Right atrium auricular region (tissue), 2 donors: ENCODE measurements at regions not wholly inside any gene's neighbourhood (a gene's known extent, or its start where the extent isn't known, plus 50 kb on each side); places are given as distances from the start of the nearest gene placed in this dataset.
"Not testable (repeated sequence)": the region's sequence is repeated elsewhere in the genome, so short reads cannot be mapped to it uniquely, and the experiment has no call there.

Experiments
- DNase-seq: peaks from one replicate; pipeline ENCODE4 v3.0.0-alpha.2; 2019; ENCODE audit warnings: low spot score
- H3K27ac ChIP-seq, 2 donors: fragments of 200-600 bp; sonication (generic); 1 replicate in 1 of 2; 2 replicates in 1 of 2; pipeline ENCODE4 v1.5.1; 2016 to 2019
- H3K27me3 ChIP-seq, 2 donors: fragments of 200-600 bp; sonication (generic); one replicate each; pipeline versions ENCODE4 v1.5.1 to v1.6.0; 2017 to 2019
- H3K36me3 ChIP-seq: fragments of 200-600 bp; sonication (generic); one replicate; pipeline ENCODE4 v1.5.1; 2016
- H3K4me1 ChIP-seq, 2 donors: fragments of 200-600 bp; sonication (generic); one replicate each; pipeline versions ENCODE4 v1.5.1 to v1.6.0; 2017 to 2019
- H3K4me3 ChIP-seq, 2 donors: fragments of 200-600 bp; sonication (generic); 1 replicate in 1 of 2; 2 replicates in 1 of 2; pipeline ENCODE4 v1.5.1; 2017 to 2019; ENCODE audit warnings: mild to moderate bottlenecking in 1 of 2, moderate library complexity in 1 of 2
- H3K9me3 ChIP-seq, 2 donors: fragments of 200-600 bp; sonication (generic); one replicate each; pipeline ENCODE4 v1.5.1; 2019
- TF ChIP-seq, protein P1 (sequence below), 2 donors: fragments of 200-600 bp; sonication (generic); IDR thresholded peaks; one replicate each; pipeline ENCODE4 v1.5.1; 2019; ENCODE audit warnings: antibody characterized with exemption in 2 of 2

DNA sequence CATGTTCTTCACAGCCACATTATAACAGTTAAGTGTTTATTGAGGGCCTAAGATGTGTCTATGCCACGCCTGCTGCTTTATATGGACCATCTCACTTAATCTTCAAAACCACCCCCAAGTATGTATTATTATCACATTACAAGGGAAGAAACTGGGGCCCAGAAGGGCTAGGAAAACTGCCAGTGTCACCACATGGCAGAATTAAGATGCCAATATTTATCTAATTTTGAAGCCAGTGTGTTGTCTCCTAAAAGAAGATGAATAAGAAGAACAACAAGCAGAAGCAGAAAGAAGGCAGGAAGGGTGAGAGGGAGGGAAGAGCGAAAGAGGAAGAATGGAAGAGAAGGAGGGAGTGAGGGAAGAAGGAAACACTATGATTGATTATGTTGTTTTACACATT, 491.3 kb upstream of the IL12A start:
- H3K4me3 ChIP-seq = no peak overlapping the region
- TF ChIP-seq, protein P1, sequence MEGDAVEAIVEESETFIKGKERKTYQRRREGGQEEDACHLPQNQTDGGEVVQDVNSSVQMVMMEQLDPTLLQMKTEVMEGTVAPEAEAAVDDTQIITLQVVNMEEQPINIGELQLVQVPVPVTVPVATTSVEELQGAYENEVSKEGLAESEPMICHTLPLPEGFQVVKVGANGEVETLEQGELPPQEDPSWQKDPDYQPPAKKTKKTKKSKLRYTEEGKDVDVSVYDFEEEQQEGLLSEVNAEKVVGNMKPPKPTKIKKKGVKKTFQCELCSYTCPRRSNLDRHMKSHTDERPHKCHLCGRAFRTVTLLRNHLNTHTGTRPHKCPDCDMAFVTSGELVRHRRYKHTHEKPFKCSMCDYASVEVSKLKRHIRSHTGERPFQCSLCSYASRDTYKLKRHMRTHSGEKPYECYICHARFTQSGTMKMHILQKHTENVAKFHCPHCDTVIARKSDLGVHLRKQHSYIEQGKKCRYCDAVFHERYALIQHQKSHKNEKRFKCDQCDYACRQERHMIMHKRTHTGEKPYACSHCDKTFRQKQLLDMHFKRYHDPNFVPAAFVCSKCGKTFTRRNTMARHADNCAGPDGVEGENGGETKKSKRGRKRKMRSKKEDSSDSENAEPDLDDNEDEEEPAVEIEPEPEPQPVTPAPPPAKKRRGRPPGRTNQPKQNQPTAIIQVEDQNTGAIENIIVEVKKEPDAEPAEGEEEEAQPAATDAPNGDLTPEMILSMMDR (IDR thresholded peaks at IDR 0.05) = no peak
- H3K27ac ChIP-seq = no peak overlapping the region
- H3K9me3 ChIP-seq = no peaks in the 10 kb centered on the region
- H3K27me3 ChIP-seq = no peaks in the 10 kb centered on the region
- H3K36me3 ChIP-seq = no peaks in the 10 kb centered on the region
- DNase-seq = no peak
- no peaks in the 10 kb centered on the region for H3K4me1 ChIP-seq

DNA sequence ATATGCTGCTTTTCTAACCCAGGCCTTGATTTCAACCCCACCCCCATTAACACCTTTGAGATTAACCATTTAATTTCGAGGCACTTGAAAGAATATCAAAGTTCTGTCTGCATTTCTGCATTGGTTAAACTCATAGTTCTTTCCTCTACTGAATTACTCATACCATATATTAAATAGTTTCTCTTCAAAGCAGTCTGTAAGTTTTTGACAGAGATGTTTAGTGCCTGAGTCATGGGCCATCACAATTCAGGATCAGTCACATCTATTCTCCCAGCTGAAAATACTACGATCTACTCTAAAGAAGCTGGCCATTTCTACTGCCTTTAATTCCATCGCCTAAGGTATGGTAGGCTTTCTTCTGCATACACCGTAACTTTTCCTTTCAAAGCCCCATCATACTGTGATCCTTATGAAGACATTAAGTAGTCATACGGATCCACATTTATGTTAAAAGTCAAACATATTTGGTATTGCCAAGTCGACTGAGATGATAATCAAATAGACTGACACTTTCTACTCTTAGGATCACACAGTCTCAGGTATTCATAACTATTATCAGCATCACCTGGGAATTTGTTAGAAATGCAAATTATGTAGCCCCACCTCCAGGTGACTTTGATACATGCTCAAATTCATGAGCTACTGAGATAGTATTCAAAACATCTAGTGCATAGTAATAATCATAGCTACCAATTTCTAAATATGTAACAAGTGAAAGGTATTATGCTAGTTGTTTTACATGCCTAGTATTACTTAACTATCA, 489.4 kb upstream of the IL12A start:
- H3K27ac ChIP-seq = no peak overlapping the region
- no peaks in the 10 kb centered on the region for H3K27me3 ChIP-seq
- no peaks in the 10 kb centered on the region for H3K9me3 ChIP-seq
- H3K4me1 ChIP-seq = no peaks in the 10 kb centered on the region
- H3K36me3 ChIP-seq = no peaks in the 10 kb centered on the region
- no peak for DNase-seq
- no peak overlapping the region for H3K4me3 ChIP-seq
- TF ChIP-seq, protein P1 (IDR thresholded peaks at IDR 0.05) = no peak

DNA sequence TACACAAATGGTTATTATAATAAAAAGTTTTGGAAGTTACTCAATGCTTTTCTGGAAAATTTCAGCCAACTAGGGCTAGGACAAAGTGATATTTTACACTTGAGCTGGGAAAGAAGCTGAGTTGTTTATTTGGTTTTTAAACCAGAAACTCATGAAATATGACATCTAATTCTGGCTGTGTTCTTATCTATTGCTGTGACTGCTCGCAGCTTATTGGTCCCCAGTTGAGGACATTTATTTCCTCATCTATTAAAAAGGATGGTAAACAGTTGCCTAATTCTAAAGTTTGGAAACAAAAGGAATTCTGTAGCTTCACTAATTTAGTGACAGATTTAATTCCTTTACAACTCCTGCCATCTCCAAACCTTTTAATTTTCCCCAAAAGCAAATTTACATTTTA, 487.6 kb upstream of the IL12A start:
- Histone ChIP-seq H3K36me3 (no peaks in the 10 kb centered on the region), H3K27me3 (no peaks in the 10 kb centered on the region), H3K4me3 (no peak overlapping the region), H3K4me1 (no peaks in the 10 kb centered on the region), H3K9me3 (no peaks in the 10 kb centered on the region), H3K27ac (no peak overlapping the region)
- no peak for DNase-seq
- TF ChIP-seq, protein P1 (IDR thresholded peaks at IDR 0.05) = no peak

DNA sequence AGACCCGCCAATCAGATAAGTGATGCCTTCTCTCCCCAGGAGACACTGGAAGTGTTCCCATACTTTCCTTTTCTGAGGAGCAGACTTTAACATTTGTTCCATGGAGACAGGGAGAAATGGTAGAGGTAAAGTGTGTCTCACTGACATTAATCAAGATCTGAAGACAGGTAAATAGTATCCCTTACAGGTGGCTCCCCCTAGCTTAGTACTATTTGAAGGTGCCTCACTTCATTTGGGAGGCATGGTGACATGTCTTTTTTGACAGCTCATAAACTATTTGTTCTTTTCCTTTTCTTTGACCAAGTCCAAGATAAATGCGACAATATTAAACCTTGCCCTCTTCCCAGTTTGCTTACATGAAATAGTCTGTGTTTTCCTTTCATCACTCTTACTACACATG, 485.6 kb upstream of the IL12A start:
- H3K27ac ChIP-seq = no peak overlapping the region
- TF ChIP-seq, protein P1 (IDR thresholded peaks at IDR 0.05) = no peak
- H3K27me3 ChIP-seq = no peaks in the 10 kb centered on the region
- DNase-seq = no peak
- no peak overlapping the region for H3K4me3 ChIP-seq
- no peaks in the 10 kb centered on the region for H3K4me1 ChIP-seq
- H3K36me3 ChIP-seq = no peaks in the 10 kb centered on the region
- no peaks in the 10 kb centered on the region for H3K9me3 ChIP-seq

DNA sequence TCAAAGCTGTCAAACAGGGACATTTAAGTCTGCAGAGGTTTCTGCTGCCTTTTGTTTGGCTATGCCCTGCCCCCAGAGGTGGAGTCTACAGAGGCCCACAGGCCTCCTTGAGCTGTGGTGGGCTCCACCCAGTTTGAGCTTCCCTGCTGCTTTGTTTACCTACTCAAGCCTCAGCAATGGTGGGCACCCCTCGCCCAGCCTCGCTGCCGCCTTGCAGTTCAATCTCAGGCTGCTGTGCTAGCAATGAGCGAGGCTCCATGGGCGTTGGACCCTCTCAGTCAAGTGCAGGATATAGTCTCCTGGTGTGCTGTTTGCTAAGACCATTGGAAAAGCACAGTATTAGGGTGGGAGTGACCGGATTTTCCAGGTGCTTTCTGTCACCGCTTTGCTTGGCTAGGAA, 477.6 kb upstream of the IL12A start:
- not testable (repeated sequence) for H3K9me3 ChIP-seq, H3K27me3 ChIP-seq, H3K4me1 ChIP-seq, H3K27ac ChIP-seq, H3K36me3 ChIP-seq, DNase-seq, H3K4me3 ChIP-seq

DNA sequence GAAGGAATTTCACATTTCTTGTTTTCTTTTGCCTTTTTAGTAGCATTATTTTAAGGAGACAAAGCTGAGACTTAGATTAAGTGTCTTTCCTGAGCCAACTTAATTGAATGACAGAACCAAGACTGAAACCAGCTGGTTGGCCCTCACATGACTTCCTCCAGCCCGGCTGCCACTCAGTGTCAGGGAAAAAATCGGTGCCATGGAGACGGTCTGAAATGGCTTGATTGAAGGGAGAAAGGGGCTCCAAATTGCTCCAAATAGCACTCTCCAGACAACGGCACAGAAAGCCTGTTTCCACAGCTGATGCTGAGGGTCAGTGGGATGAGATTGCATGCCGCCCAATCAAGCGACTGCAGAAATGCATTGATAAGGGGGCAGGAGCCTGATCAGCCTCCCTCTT, 475.2 kb upstream of the IL12A start:
- no peaks in the 10 kb centered on the region for H3K27me3 ChIP-seq
- H3K4me3 ChIP-seq = no peak overlapping the region
- TF ChIP-seq, protein P1 (IDR thresholded peaks at IDR 0.05) = no peak
- H3K36me3 ChIP-seq = no peaks in the 10 kb centered on the region
- H3K4me1 ChIP-seq = no peaks in the 10 kb centered on the region
- no peaks in the 10 kb centered on the region for H3K9me3 ChIP-seq
- no peak overlapping the region for H3K27ac ChIP-seq
- no peak for DNase-seq
